Naive thymus-derived CD4-positive, alpha-beta T cell (primary cell): ENCODE measurements at regions not wholly inside any gene's neighbourhood (a gene's known extent, or its start where the extent isn't known, plus 50 kb on each side); places are given as distances from the start of the nearest gene placed in this dataset.
A peak's percentile ranks its signal among the peaks of the same experiment; 100 is the strongest.
"Not testable (repeated sequence)": the region's sequence is repeated elsewhere in the genome, so short reads cannot be mapped to it uniquely, and the experiment has no call there.

Experiments used
- ATAC-seq: fragments of 150-1000 bp; cut with Tn5 transposase; 2 replicates; pipeline ENCODE4 v1.10.0; 2021; ENCODE audit warnings: mild to moderate bottlenecking, moderate library complexity
- CTCF ChIA-PET: fragments of 350-600 bp; sonication (Branson Sonifier 250); formaldehyde crosslinking; loops from one replicate; lab custom pipeline; 2021; ENCODE audit warnings: antibody characterized with exemption; lab: Charles Lee
- POLR2A ChIA-PET: fragments of 350-600 bp; sonication (Branson Sonifier 250); formaldehyde crosslinking; loops from one replicate; lab custom pipeline; 2021; ENCODE audit warnings: antibody characterized with exemption, inconsistent platforms; lab: Charles Lee
- DNase-seq, 9 donors: peaks; one replicate each; pipeline versions ENCODE4 v3.0.0 to v3.0.0-alpha.2; 2020 to 2022; ENCODE audit warnings: mixed read lengths in 1 of 9
- H3K27ac ChIP-seq: one replicate; pipeline ENCODE4 v1.7.0; 2013; ENCODE audit warnings: mild to moderate bottlenecking, low read depth, low read length, moderate library complexity
- H3K27me3 ChIP-seq, 2 donors: one replicate each; pipeline ENCODE4 v1.7.0; 2013; ENCODE audit warnings: low read length in 2 of 2, mild to moderate bottlenecking in 2 of 2, moderate library complexity in 2 of 2; ENCODE audit not compliant: control insufficient read depth in 2 of 2, insufficient read depth in 2 of 2
- H3K36me3 ChIP-seq, 3 experiments: 1 replicate in 2 of 3; 2 replicates in 1 of 3; pipeline ENCODE4 v1.7.0; 2013; ENCODE audit warnings: low read length in 3 of 3, mild to moderate bottlenecking in 3 of 3, moderate library complexity in 1 of 3; ENCODE audit not compliant: insufficient read depth in 3 of 3, control insufficient read depth in 2 of 3
- H3K4me1 ChIP-seq, 2 donors: one replicate each; pipeline ENCODE4 v1.7.0; 2013; ENCODE audit warnings: low read length in 2 of 2, mild to moderate bottlenecking in 2 of 2, moderate library complexity in 1 of 2; ENCODE audit not compliant: control insufficient read depth in 2 of 2, insufficient read depth in 2 of 2
- H3K4me3 ChIP-seq: 2 replicates; pipeline ENCODE4 v1.7.0; 2013; ENCODE audit warnings: mild to moderate bottlenecking, low read length
- H3K9me3 ChIP-seq, 3 experiments: 1 replicate in 2 of 3; 2 replicates in 1 of 3; pipeline ENCODE4 v1.7.0; 2013; ENCODE audit warnings: low read length in 3 of 3; ENCODE audit not compliant: control insufficient read depth in 2 of 3
- H3K27ac Mint-ChIP-seq, 9 donors: one replicate each; pipeline ENCODE4 v1.8.0; 2020 to 2022; ENCODE audit warnings: mixed read lengths in 9 of 9, mild to moderate bottlenecking in 8 of 9, moderate library complexity in 5 of 9, inconsistent platforms in 2 of 9
- H3K27me3 Mint-ChIP-seq, 5 donors: one replicate each; pipeline ENCODE4 v1.8.0; 2021 to 2022; ENCODE audit warnings: mixed read lengths in 5 of 5, mild to moderate bottlenecking in 1 of 5
- H3K36me3 Mint-ChIP-seq, 5 donors: one replicate each; pipeline ENCODE4 v1.8.0; 2020 to 2022; ENCODE audit warnings: mixed read lengths in 5 of 5, mild to moderate bottlenecking in 3 of 5, inconsistent platforms in 1 of 5
- H3K4me1 Mint-ChIP-seq, 7 donors: one replicate each; pipeline ENCODE4 v1.8.0; 2020 to 2022; ENCODE audit warnings: mixed read lengths in 7 of 7, mild to moderate bottlenecking in 3 of 7, inconsistent platforms in 1 of 7
- H3K4me3 Mint-ChIP-seq, 10 donors: one replicate each; pipeline ENCODE4 v1.8.0; 2020 to 2022; ENCODE audit warnings: mild to moderate bottlenecking in 10 of 10, mixed read lengths in 10 of 10, moderate library complexity in 6 of 10, inconsistent platforms in 2 of 10
- H3K9me3 Mint-ChIP-seq, 11 donors: one replicate each; pipeline ENCODE4 v1.8.0; 2020 to 2022; ENCODE audit warnings: mixed read lengths in 11 of 11, mild to moderate bottlenecking in 4 of 11, inconsistent platforms in 1 of 11, moderate library complexity in 1 of 11
- intact Hi-C, 2 donors: fragments of 100-400 bp; cut with micrococcal nuclease; formaldehyde crosslinking; loops; one replicate each; pipeline ENCODE4 v1.15.1; 2023

- Mint-ChIP-seq H3K9me3 (peaks cover 0 to 23% (median 4%) of the 10 kb centered on the region in 11 donors), H3K4me1 (no peaks in the 10 kb centered on the region), H3K27ac (no peak overlapping the region), H3K27me3 (no peaks in the 10 kb centered on the region), H3K4me3 (no peak overlapping the region), H3K36me3 (no peaks in the 10 kb centered on the region)
- H3K9me3 ChIP-seq: no peaks in the 10 kb centered on the region
- H3K27me3 ChIP-seq: no peaks in the 10 kb centered on the region
- ChIA-PET CTCF (interaction anchor here (0.6 kb wide), 1 partner anchor 78 kb away, joined by 4 read pairs; no protein-coding TSS in a partner anchor), POLR2A (no interaction called here)
- no peaks in the 10 kb centered on the region for H3K4me1 ChIP-seq
- intact Hi-C loops: no loop called here
- no peaks in the 10 kb centered on the region for H3K36me3 ChIP-seq
- no peak overlapping the region for H3K4me3 ChIP-seq
- ATAC-seq (no peak), DNase-seq (no peak)
- H3K27ac ChIP-seq: no peak overlapping the region
These were observed 1037.9 kb downstream of the EPHA3 start for GRCh38 chr3:90145094-90145860.

- Histone ChIP-seq H3K9me3 (no peaks in the 10 kb centered on the region), H3K4me1 (no peaks in the 10 kb centered on the region), H3K27ac (no peak overlapping the region), H3K4me3 (no peak overlapping the region), H3K27me3 (no peaks in the 10 kb centered on the region), H3K36me3 (no peaks in the 10 kb centered on the region)
- Mint-ChIP-seq H3K4me3 (no peak overlapping the region), H3K36me3 (no peaks in the 10 kb centered on the region), H3K9me3 (peaks cover 0 to 8% (median 3%) of the 10 kb centered on the region in 11 donors), H3K4me1 (no peaks in the 10 kb centered on the region), H3K27ac (no peak overlapping the region), H3K27me3 (peaks cover 0 to 5% (median 3%) of the 10 kb centered on the region in 5 donors)
- no peak for ATAC-seq
- ChIA-PET CTCF (no interaction called here), POLR2A (no interaction called here)
- DNase-seq: no peak
- intact Hi-C loops: no loop called here
These were observed 1072.7 kb downstream of the EPHA3 start for GRCh38 chr3:90180096-90180495.

GRCh38 chr3:90180543-90180942 is 1073.1 kb downstream of the EPHA3 start:
- ChIA-PET CTCF (no interaction called here), POLR2A (no interaction called here)
- no peak for ATAC-seq
- Histone ChIP-seq H3K4me1 (no peaks in the 10 kb centered on the region), H3K4me3 (no peak overlapping the region), H3K27me3 (no peaks in the 10 kb centered on the region), H3K9me3 (no peaks in the 10 kb centered on the region), H3K36me3 (no peaks in the 10 kb centered on the region), H3K27ac (no peak overlapping the region)
- Mint-ChIP-seq H3K27ac (no peak overlapping the region), H3K27me3 (peaks cover 0 to 5% (median 3%) of the 10 kb centered on the region in 5 donors), H3K9me3 (peaks cover 0 to 8% (median 3%) of the 10 kb centered on the region in 11 donors), H3K36me3 (no peaks in the 10 kb centered on the region), H3K4me3 (no peak overlapping the region), H3K4me1 (no peaks in the 10 kb centered on the region)
- no peak for DNase-seq
- intact Hi-C loops: no loop called here

- H3K27ac ChIP-seq, CTCF ChIA-PET, H3K36me3 Mint-ChIP-seq: not testable (repeated sequence)
These were observed 1075.0 kb downstream of the EPHA3 start for GRCh38 chr3:90182291-90182976.

GRCh38 chr3:90184861-90185260 is 1077.4 kb downstream of the EPHA3 start:
- no peaks in the 10 kb centered on the region for H3K27me3 Mint-ChIP-seq
- H3K4me1 Mint-ChIP-seq: no peaks in the 10 kb centered on the region

More at GRCh38 chr3:90182291-90182976, 1075.0 kb downstream of the EPHA3 start:
- H3K4me3 Mint-ChIP-seq: peak overlapping the region in 4 of 10 donors; percentile 9 to 54 (median 40)
- H3K4me3 ChIP-seq, H3K27me3 ChIP-seq, H3K36me3 ChIP-seq, intact Hi-C loops, H3K9me3 ChIP-seq, DNase-seq, H3K4me1 Mint-ChIP-seq, POLR2A ChIA-PET, H3K27me3 Mint-ChIP-seq, H3K9me3 Mint-ChIP-seq, H3K4me1 ChIP-seq: not testable (repeated sequence)
- ATAC-seq: peak; percentile 65
- peak overlapping the region in 1 of 9 donors; percentile 67 for H3K27ac Mint-ChIP-seq

GRCh38 chr3:90197383-90197782 is 1090.0 kb downstream of the EPHA3 start:
- H3K27me3 ChIP-seq, DNase-seq, H3K27ac ChIP-seq, H3K4me3 Mint-ChIP-seq, CTCF ChIA-PET, ATAC-seq, H3K27me3 Mint-ChIP-seq, intact Hi-C loops, H3K36me3 Mint-ChIP-seq, POLR2A ChIA-PET, H3K27ac Mint-ChIP-seq, H3K4me1 Mint-ChIP-seq, H3K4me1 ChIP-seq, H3K4me3 ChIP-seq, H3K9me3 ChIP-seq, H3K36me3 ChIP-seq: not testable (repeated sequence)
- H3K9me3 Mint-ChIP-seq: peaks cover 2 to 25% (median 7%) of the 10 kb centered on the region in 11 donors

More at GRCh38 chr3:90184861-90185260, 1077.4 kb downstream of the EPHA3 start:
- no peak for DNase-seq
- POLR2A ChIA-PET: no interaction called here
- no peaks in the 10 kb centered on the region for H3K27me3 ChIP-seq
- Mint-ChIP-seq H3K9me3 (peaks cover 0 to 9% (median 3%) of the 10 kb centered on the region in 11 donors), H3K4me3 (no peak overlapping the region), H3K36me3 (no peaks in the 10 kb centered on the region), H3K27ac (no peak overlapping the region)
- ATAC-seq: no peak
- H3K9me3 ChIP-seq: no peaks in the 10 kb centered on the region
- no peaks in the 10 kb centered on the region for H3K4me1 ChIP-seq
- CTCF ChIA-PET: no interaction called here
- H3K36me3 ChIP-seq: no peaks in the 10 kb centered on the region
- intact Hi-C loops: no loop called here
- H3K4me3 ChIP-seq: no peak overlapping the region
- no peak overlapping the region for H3K27ac ChIP-seq
